Activated T-helper 2 cell treated with anti-CD3 and anti-CD28 coated beads, Interferon-gamma antibody, Interleukin-2, Interleukin-4, amounts not matched to agents 10 μg/mL and 5 μg/mL and 100 μg/mL, durations not matched to agents 14 hours and 24 hours and 36 hours (primary cell): ENCODE measurements at regions not wholly inside any gene's neighbourhood (a gene's known extent, or its start where the extent isn't known, plus 50 kb on each side); places are given as distances from the start of the nearest gene placed in this dataset.

Experiments used
- DNase-seq: peaks from one replicate; pipeline ENCODE4 v3.0.0; 2021; ENCODE audit warnings: low spot score
- H3K27ac Mint-ChIP-seq: one replicate; pipeline ENCODE4 v1.8.0; 2021; ENCODE audit warnings: mixed read lengths
- H3K27me3 Mint-ChIP-seq: one replicate; pipeline ENCODE4 v1.8.0; 2021; ENCODE audit warnings: low read depth, mixed read lengths
- H3K36me3 Mint-ChIP-seq: one replicate; pipeline ENCODE4 v1.8.0; 2021; ENCODE audit warnings: low read depth, mixed read lengths
- H3K4me1 Mint-ChIP-seq: one replicate; pipeline ENCODE4 v1.8.0; 2021; ENCODE audit warnings: low read depth, mixed read lengths
- H3K4me3 Mint-ChIP-seq: one replicate; pipeline ENCODE4 v1.8.0; 2021; ENCODE audit warnings: low read depth, mild to moderate bottlenecking, moderate library complexity, mixed read lengths
- H3K9me3 Mint-ChIP-seq: one replicate; pipeline ENCODE4 v1.8.0; 2021; ENCODE audit warnings: mixed read lengths
- intact Hi-C: fragments of 100-400 bp; cut with micrococcal nuclease; formaldehyde crosslinking; loops from one replicate; pipeline ENCODE4 v1.15.1; 2023

GRCh38 chr11:26777372-26777808 is 55.5 kb upstream of the SLC5A12 start:
- no peak overlapping the region for H3K27ac Mint-ChIP-seq
- no peak overlapping the region for H3K4me3 Mint-ChIP-seq
- H3K9me3 Mint-ChIP-seq, result no peaks in the 10 kb centered on the region
- intact Hi-C loops, result no loop called here
- no peaks in the 10 kb centered on the region for H3K27me3 Mint-ChIP-seq
- H3K36me3 Mint-ChIP-seq, result no peaks in the 10 kb centered on the region
- H3K4me1 Mint-ChIP-seq, result no peaks in the 10 kb centered on the region
- DNase-seq, result no peak

DNA sequence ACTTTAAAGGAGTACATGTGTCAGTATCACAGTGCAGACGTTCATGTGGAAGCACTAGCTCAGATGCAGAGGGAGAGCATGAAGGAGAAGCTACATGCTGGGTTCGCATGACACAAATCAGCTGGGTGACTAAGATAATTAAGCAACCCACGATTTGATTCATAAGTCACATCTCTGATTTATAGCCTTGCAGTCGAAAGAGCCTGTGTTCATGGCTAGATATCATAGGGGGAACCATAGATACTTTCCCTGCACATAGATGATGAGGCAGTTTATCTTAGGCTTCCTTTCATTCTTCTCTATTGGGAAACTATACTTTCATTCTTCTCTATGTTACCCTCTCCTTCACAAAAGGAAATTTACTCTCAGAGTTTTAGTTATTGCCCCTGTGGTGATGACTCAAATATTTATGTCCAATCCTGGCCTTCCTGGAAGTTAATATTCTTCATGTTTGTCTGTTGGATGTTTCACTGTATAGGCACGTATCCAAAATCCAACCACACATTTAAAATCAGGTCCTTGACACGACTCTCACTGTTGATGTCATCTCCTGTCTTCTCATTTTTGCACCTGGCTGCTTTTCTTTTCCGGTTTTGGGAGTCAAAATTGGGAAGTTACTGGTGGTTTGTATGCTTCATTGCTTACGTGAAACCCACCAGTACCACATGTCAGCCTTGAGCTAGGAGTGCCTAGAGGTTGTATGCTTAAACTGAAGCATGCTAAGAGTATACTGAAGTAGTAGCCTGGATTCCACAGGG is 56.3 kb upstream of the SLC5A12 start:
- no peak for DNase-seq
- peaks cover 2% of the 10 kb centered on the region for H3K9me3 Mint-ChIP-seq
- no peak overlapping the region for H3K4me3 Mint-ChIP-seq
- H3K36me3 Mint-ChIP-seq, result no peaks in the 10 kb centered on the region
- H3K27ac Mint-ChIP-seq, result no peak overlapping the region
- no peaks in the 10 kb centered on the region for H3K27me3 Mint-ChIP-seq
- no peaks in the 10 kb centered on the region for H3K4me1 Mint-ChIP-seq
- intact Hi-C loops, result no loop called here

DNA sequence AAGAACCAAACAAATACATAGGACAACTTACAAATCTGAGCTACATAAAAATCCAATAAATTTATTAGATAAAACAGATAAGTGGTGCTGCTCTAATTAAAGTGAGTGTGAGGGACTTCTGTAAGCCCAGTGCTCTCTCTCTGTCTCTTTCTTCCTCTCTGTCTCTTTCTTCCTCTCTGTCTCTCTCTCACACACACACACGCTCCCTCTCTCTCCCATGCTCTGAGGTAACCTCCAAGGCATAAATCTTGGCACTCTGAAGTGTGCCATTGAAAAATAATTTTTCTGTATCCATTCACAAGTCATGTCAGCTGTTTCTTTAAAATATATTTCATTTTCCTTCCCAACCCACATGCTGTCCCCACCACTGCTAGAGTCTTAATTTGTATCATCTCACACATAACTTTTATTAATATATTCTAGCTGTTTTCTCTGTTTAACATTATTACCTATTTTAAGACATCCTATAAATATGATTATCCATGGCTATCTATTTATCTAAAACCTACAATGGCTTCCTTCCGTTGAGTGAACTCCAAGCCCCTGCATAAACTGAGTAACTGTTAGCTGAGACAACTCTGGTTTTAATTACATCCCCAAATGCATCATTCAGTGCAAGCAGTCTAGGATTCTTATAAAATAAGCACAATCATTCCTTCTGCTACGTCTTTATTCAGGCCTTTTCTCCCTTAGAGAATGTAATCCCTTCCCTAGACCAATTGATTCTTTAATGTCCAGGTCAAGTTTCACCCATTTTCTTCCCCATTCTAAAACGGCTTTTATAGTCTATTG is 57.4 kb upstream of the SLC5A12 start:
- Mint-ChIP-seq H3K36me3 (no peaks in the 10 kb centered on the region), H3K9me3 (peaks cover 12% of the 10 kb centered on the region), H3K27me3 (no peaks in the 10 kb centered on the region), H3K4me1 (no peaks in the 10 kb centered on the region), H3K4me3 (no peak overlapping the region), H3K27ac (no peak overlapping the region)
- no peak for DNase-seq
- intact Hi-C loops, result no loop called here

DNA sequence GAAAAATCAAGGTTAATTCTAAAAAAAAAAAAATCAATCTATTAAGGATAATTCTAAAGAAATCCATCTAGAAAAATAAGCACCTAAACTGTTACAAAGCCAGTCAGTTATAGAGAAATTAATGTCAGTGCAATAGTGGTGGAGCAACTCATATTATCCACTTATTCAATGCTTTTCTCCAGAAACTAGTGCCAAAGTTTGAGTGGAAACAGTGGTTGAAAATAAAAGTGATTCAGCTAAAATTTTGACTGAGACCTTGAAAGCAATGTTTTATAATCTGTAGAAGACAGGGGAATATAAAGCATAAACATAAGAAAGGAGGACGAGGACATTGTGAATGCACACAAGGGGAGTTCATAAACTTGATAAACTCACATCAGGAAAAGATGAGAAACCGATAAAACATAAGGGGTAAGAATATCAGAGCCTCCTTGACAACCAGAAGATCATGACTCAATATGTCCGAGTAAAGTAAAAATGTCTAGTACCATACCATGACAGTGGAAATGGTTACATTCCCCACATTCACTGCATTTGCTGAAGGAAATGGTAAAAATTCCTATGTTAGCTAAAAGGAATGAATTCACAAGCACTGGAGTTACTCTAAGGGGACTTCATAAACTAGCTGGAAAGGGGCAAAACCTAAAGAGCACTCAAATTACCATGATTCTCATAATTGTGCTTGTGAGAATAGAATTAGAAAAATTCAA is 58.7 kb upstream of the SLC5A12 start:
- H3K4me3 Mint-ChIP-seq, result no peak overlapping the region
- DNase-seq, result no peak
- H3K27me3 Mint-ChIP-seq, result no peaks in the 10 kb centered on the region
- no peak overlapping the region for H3K27ac Mint-ChIP-seq
- no peaks in the 10 kb centered on the region for H3K36me3 Mint-ChIP-seq
- H3K4me1 Mint-ChIP-seq, result no peaks in the 10 kb centered on the region
- peaks cover 19% of the 10 kb centered on the region for H3K9me3 Mint-ChIP-seq
- intact Hi-C loops, result no loop called here

- Mint-ChIP-seq H3K36me3 (no peaks in the 10 kb centered on the region), H3K27me3 (no peaks in the 10 kb centered on the region), H3K4me1 (no peaks in the 10 kb centered on the region)
These were observed 60.5 kb upstream of the SLC5A12 start for GRCh38 chr11:26782220-26782965.

DNA sequence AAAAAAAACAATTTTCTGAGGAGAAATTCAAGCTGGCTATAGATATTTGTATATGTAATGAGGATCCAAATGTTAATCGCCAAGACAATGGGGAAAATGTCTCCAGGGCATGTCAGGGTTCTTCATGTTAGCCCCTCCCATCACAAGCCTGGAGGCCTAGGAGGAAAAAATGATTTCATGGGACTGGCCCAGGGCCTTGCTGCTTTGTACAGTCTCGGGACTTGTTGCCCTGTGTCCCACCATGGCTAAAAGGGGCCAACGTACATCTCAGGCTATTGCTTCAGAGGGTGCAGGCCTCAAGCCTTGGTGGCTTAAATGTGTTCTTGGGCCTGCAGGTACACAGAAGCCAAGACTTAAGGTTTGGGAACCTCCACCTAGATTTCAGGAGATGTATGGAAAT is 62.1 kb upstream of the SLC5A12 start:
- Mint-ChIP-seq H3K36me3 (no peaks in the 10 kb centered on the region), H3K4me1 (no peaks in the 10 kb centered on the region), H3K27ac (no peak overlapping the region), H3K4me3 (no peak overlapping the region), H3K27me3 (no peaks in the 10 kb centered on the region), H3K9me3 (peaks cover 27% of the 10 kb centered on the region)
- no peak for DNase-seq
- intact Hi-C loops, result no loop called here

More at GRCh38 chr11:26782220-26782965, 60.5 kb upstream of the SLC5A12 start:
- Mint-ChIP-seq H3K4me3 (no peak overlapping the region), H3K9me3 (peaks cover 27% of the 10 kb centered on the region), H3K27ac (no peak overlapping the region)
- no peak for DNase-seq
- intact Hi-C loops, result no loop called here

DNA sequence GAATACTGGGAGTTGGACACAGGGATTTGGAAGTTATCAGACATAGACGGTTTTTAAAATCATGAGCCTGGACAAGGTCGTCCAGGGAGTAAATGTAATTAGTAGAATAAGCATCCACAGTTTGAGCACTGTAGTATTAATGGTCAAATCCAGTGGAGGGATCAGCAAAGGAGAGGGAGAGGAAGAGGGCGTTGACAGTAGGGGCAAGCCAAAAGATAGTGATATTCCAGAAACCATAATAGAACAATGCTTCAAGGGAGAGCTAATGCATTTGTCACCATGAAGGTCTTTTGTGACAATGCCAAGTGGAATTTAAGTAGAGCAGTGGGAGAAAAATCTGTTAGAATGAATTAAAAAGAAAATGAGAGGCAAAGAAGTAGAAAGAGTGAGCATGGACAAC is 68.9 kb upstream of the SLC5A12 start:
- Mint-ChIP-seq H3K36me3 (no peaks in the 10 kb centered on the region), H3K4me3 (no peak overlapping the region), H3K9me3 (peaks cover 15% of the 10 kb centered on the region), H3K27me3 (no peaks in the 10 kb centered on the region), H3K4me1 (no peaks in the 10 kb centered on the region), H3K27ac (no peak overlapping the region)
- intact Hi-C loops, result no loop called here
- DNase-seq, result no peak

DNA sequence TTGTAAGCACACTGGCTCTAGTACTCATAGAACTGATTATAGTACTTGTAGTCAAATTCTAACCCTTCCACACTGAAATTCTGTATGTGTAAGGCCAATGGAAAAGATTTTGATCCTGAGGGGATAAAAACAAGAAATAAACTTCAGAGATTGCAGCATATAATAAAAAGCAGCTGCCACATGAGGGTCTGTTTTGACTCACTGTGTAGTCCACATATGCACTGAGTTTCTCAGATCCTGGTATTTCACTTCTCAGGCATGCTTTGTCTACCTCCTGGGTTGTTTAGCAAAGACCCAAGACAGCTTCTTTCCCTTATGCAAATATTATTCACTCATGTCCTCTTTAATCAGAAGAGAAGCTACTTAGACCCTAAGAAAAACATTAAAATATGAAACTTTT is 71.1 kb upstream of the SLC5A12 start:
- no peaks in the 10 kb centered on the region for H3K27me3 Mint-ChIP-seq
- no peak overlapping the region for H3K4me3 Mint-ChIP-seq
- intact Hi-C loops, result no loop called here
- H3K4me1 Mint-ChIP-seq, result no peaks in the 10 kb centered on the region
- DNase-seq, result no peak
- no peak overlapping the region for H3K27ac Mint-ChIP-seq
- H3K36me3 Mint-ChIP-seq, result no peaks in the 10 kb centered on the region
- H3K9me3 Mint-ChIP-seq, result peaks cover 7% of the 10 kb centered on the region

DNA sequence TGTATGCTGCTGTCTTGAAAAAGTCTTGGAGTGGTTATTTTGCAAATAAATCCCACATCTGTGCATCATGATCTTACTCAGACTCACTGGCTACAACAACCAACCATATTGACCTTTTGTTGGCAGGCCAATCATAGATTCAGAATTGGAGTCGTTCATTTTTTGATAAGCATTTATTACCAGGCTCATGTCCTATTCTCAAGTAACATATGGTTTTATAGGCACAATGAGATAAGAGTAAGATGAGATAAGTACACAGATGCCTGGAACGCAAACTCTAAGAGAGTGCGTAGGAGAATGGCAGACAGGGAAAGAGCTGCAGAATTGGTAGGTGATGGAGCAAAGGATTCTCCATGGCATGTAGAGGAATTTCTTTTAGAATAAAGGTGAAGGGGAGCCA is 71.6 kb upstream of the SLC5A12 start:
- Mint-ChIP-seq H3K4me3 (no peak overlapping the region), H3K27ac (no peak overlapping the region), H3K27me3 (no peaks in the 10 kb centered on the region), H3K4me1 (no peaks in the 10 kb centered on the region), H3K9me3 (peaks cover 7% of the 10 kb centered on the region), H3K36me3 (no peaks in the 10 kb centered on the region)
- no peak for DNase-seq
- intact Hi-C loops, result no loop called here

DNA sequence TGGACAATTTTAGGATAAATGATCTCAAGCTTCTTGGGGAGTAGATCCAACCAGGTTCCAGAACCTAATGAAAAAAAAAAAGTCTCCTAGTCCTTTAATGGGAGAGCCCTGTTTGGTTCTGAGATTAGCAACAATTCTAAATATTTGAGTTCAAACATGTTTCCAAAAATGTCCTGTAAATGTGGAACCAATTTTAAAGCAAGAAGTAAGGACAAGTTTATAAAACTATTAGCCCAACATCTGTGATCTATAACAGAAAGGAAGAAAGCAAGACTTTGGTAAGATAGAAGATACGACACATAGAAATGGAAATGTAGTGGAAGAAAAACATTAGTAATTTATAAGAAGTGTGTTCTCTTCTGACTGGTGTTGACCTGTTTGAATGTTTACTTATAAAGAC is 79.7 kb upstream of the SLC5A12 start:
- DNase-seq, result no peak
- H3K27ac Mint-ChIP-seq, result no peak overlapping the region
- H3K36me3 Mint-ChIP-seq, result no peaks in the 10 kb centered on the region
- no peaks in the 10 kb centered on the region for H3K27me3 Mint-ChIP-seq
- H3K9me3 Mint-ChIP-seq, result peaks cover 15% of the 10 kb centered on the region
- no peaks in the 10 kb centered on the region for H3K4me1 Mint-ChIP-seq
- H3K4me3 Mint-ChIP-seq, result no peak overlapping the region
- intact Hi-C loops, result no loop called here

GRCh38 chr11:26805001-26805400 is 83.1 kb upstream of the SLC5A12 start:
- H3K27me3 Mint-ChIP-seq, result no peaks in the 10 kb centered on the region
- no peaks in the 10 kb centered on the region for H3K36me3 Mint-ChIP-seq
- no peak overlapping the region for H3K27ac Mint-ChIP-seq
- DNase-seq, result no peak
- H3K9me3 Mint-ChIP-seq, result peaks cover 24% of the 10 kb centered on the region
- no peaks in the 10 kb centered on the region for H3K4me1 Mint-ChIP-seq
- intact Hi-C loops, result no loop called here
- no peak overlapping the region for H3K4me3 Mint-ChIP-seq

- intact Hi-C loops, result no loop called here
These were observed 84.4 kb upstream of the SLC5A12 start for GRCh38 chr11:26806219-26806618.

More at GRCh38 chr11:26806219-26806618, 84.4 kb upstream of the SLC5A12 start:
- no peaks in the 10 kb centered on the region for H3K36me3 Mint-ChIP-seq
- DNase-seq, result no peak
- H3K27me3 Mint-ChIP-seq, result no peaks in the 10 kb centered on the region
- peaks cover 28% of the 10 kb centered on the region for H3K9me3 Mint-ChIP-seq
- H3K4me1 Mint-ChIP-seq, result no peaks in the 10 kb centered on the region
- H3K4me3 Mint-ChIP-seq, result no peak overlapping the region
- H3K27ac Mint-ChIP-seq, result no peak overlapping the region
